GM23248 (cell line): ENCODE measurements at regions not wholly inside any gene's neighbourhood (a gene's known extent, or its start where the extent isn't known, plus 50 kb on each side); places are given as distances from the start of the nearest gene placed in this dataset.

ENCODE experiments used
- DNase-seq: peaks from one replicate; pipeline ENCODE4 v3.0.0-alpha.2; 2015
- H2AFZ ChIP-seq: fragments of 200-600 bp; sonication (generic); 2 replicates; pipeline ENCODE4 v1.6.1; 2016; ENCODE audit warnings: antibody characterized with exemption
- H3F3A ChIP-seq: fragments of 200-600 bp; sonication (generic); 2 replicates; pipeline ENCODE4 v1.6.1; 2016; ENCODE audit warnings: mild to moderate bottlenecking, antibody characterized with exemption, mixed run types; ENCODE audit not compliant: insufficient read depth
- H3K27ac ChIP-seq: fragments of 200-600 bp; sonication (generic); 2 replicates; pipeline ENCODE4 v1.5.1; 2016; ENCODE audit warnings: mild to moderate bottlenecking
- H3K27me3 ChIP-seq: fragments of 200-600 bp; sonication (generic); replicated peaks from 2 replicates; pipeline ENCODE4 v1.6.1; 2016; ENCODE audit warnings: mild to moderate bottlenecking; ENCODE audit not compliant: insufficient read depth
- H3K36me3 ChIP-seq: fragments of 200-600 bp; sonication (generic); 2 replicates; pipeline ENCODE4 v1.6.1; 2016; ENCODE audit warnings: low read depth, mild to moderate bottlenecking
- H3K4me1 ChIP-seq: fragments of 200-600 bp; sonication (generic); 2 replicates; pipeline ENCODE4 v1.6.1; 2016; ENCODE audit warnings: mild to moderate bottlenecking; ENCODE audit not compliant: insufficient read depth
- H3K4me2 ChIP-seq: fragments of 200-600 bp; sonication (generic); one replicate; pipeline ENCODE4 v1.6.1; 2016; ENCODE audit warnings: mild to moderate bottlenecking; ENCODE audit not compliant: unreplicated experiment
- H3K4me3 ChIP-seq: fragments of 200-600 bp; sonication (generic); 2 replicates; pipeline ENCODE4 v1.5.1; 2016; ENCODE audit warnings: mild to moderate bottlenecking
- H3K79me2 ChIP-seq: fragments of 200-600 bp; sonication (generic); 2 replicates; pipeline ENCODE4 v1.6.1; 2016; ENCODE audit warnings: mild to moderate bottlenecking; ENCODE audit not compliant: insufficient read depth
- H3K9ac ChIP-seq: fragments of 200-600 bp; sonication (generic); 2 replicates; pipeline ENCODE4 v1.6.1; 2016; ENCODE audit warnings: mild to moderate bottlenecking
- H3K9me2 ChIP-seq: fragments of 200-600 bp; sonication (generic); 2 replicates; pipeline ENCODE4 v1.6.1; 2016; ENCODE audit warnings: mixed run types, mild to moderate bottlenecking, moderate library complexity; ENCODE audit not compliant: insufficient read depth
- H3K9me3 ChIP-seq: fragments of 200-600 bp; sonication (generic); one replicate; pipeline ENCODE4 v1.6.1; 2017; ENCODE audit warnings: low read depth
- H4K20me1 ChIP-seq: fragments of 200-600 bp; sonication (generic); 2 replicates; pipeline ENCODE4 v1.6.0; 2016; ENCODE audit not compliant: insufficient read depth
- EZH2 ChIP-seq: fragments of 200-600 bp; sonication (generic); IDR thresholded peaks from 2 replicates; pipeline ENCODE4 v1.6.1; 2018; ENCODE audit warnings: antibody characterized with exemption, mild to moderate bottlenecking; ENCODE audit not compliant: insufficient read depth, poor library complexity, severe bottlenecking
- EZH2phosphoT487 ChIP-seq: fragments of 200-600 bp; sonication (generic); IDR thresholded peaks from 2 replicates; pipeline ENCODE4 v1.6.1; 2018; ENCODE audit warnings: antibody characterized with exemption, moderate library complexity, mild to moderate bottlenecking, low read depth; ENCODE audit not compliant: insufficient read depth
- WGBS, 2 experiments: methylation state at CpG; one replicate each; pipeline ENCODE4 v1.1.6; 2015 to 2017; ENCODE audit warnings: low lambda C conversion rate in 2 of 2, low coverage in 1 of 2; ENCODE audit errors: missing lambda C conversion rate in 2 of 2; 5-methylcytosine and 5-hydroxymethylcytosine counted together
- in situ Hi-C: fragments of 300-500 bp; cut with MboI; formaldehyde crosslinking; loops from 2 replicates; pipeline ENCODE4 v1.15.0; 2020

DNA sequence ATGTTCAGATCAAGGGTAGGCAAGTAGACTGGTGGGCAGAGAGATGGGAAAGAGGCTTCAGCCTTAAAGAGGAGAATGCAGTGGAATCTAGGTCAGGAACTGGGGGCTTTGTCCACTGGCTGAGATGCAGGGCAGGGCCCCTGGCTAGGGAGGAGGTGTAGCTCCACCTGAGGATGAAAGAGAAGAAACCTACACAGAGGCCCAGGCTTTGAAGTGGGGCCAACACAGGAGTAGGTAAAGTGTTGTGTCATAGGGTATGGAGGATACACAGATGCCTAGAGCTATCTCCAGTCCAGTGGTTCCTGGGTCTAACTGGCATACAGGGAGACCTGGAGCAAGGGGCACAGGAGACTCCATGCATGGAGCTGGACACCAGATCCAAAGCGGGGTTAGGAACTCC is 73.5 kb downstream of the RASSF10 start:
- no peak for DNase-seq
- WGBS, 2 experiments, result 50 to 57% methylated on average over 1 of the region's 1 CpG
- H4K20me1 ChIP-seq, result no peaks in the 10 kb centered on the region
- in situ Hi-C loops, result no loop called here
- no peak overlapping the region for H3K4me2 ChIP-seq
- no peaks in the 10 kb centered on the region for H3K9me2 ChIP-seq
- no peak for TF ChIP-seq EZH2phosphoT487
- TF ChIP-seq EZH2, result no peak
- no peaks in the 10 kb centered on the region for H3K36me3 ChIP-seq
- peaks cover 49% of the 10 kb centered on the region for H3K27me3 ChIP-seq
- H3K9ac ChIP-seq, result no peak overlapping the region
- H3K79me2 ChIP-seq, result no peaks in the 10 kb centered on the region
- H3F3A ChIP-seq, result no peaks in the 10 kb centered on the region
- H3K4me1 ChIP-seq, result no peaks in the 10 kb centered on the region
- no peaks in the 10 kb centered on the region for H3K9me3 ChIP-seq
- no peak overlapping the region for H3K4me3 ChIP-seq
- no peak overlapping the region for H2AFZ ChIP-seq
- H3K27ac ChIP-seq, result no peak overlapping the region

DNA sequence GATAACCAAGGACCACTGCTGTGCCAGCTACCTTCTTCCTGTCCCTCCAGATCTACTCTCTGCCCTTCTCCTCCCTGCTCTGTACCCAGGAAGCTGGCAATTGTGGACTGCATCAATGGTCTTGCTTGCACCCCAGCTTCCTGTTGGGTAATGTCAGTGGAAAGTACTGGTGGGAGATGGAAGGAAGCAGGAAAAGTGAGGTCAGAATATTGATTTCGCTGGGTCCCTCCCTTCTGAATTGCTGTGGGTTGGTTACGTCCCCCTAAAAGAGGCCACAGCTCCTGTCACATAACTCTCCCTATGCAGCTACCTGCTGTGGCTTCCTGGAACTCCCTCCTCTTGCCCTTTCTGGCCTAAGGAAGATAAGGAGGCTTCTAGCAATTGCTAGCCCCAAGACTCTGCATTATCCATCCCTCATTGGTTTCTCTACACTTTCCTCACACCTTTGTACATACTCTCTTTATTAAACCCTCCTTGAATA is 81.2 kb downstream of the RASSF10 start:
- TF ChIP-seq EZH2phosphoT487 (no peak), EZH2 (no peak)
- no peak for DNase-seq
- in situ Hi-C loops, result no loop called here
- H2AFZ ChIP-seq, result no peak overlapping the region
- no peaks in the 10 kb centered on the region for H3F3A ChIP-seq
- no peak overlapping the region for H3K9ac ChIP-seq
- H3K79me2 ChIP-seq, result no peaks in the 10 kb centered on the region
- H3K4me1 ChIP-seq, result peaks cover 5% of the 10 kb centered on the region; the same call in 1 of the 2 replicates
- no peaks in the 10 kb centered on the region for H4K20me1 ChIP-seq
- no peaks in the 10 kb centered on the region for H3K9me3 ChIP-seq
- WGBS, 2 experiments, result 53 to 61% methylated on average over 2 of the region's 2 CpGs
- H3K36me3 ChIP-seq, result no peaks in the 10 kb centered on the region
- H3K4me2 ChIP-seq, result no peak overlapping the region
- no peak overlapping the region for H3K4me3 ChIP-seq
- no peaks in the 10 kb centered on the region for H3K9me2 ChIP-seq
- H3K27ac ChIP-seq, result no peak overlapping the region
- peaks cover 3% of the 10 kb centered on the region; the same call in 1 of the 2 replicates for H3K27me3 ChIP-seq

DNA sequence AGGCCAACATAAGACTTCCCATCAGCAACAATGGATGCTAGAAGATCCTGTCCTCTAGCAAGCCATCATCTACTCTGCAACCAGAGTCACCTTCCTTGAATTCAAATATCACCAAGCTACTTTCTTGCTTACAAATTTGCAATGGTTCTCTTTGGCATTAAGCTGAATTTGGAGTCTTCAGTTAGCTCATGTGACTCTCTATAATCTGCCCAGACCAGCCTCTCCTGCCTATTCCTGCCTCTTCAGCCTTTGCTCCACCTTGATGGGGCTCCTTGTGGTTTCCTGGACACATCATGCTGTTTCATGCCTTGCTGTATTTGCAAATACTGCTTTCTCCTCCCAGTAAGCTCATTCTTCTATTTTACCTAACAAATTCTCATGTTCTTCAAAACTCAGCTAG is 82.3 kb downstream of the RASSF10 start:
- H3K36me3 ChIP-seq, result no peaks in the 10 kb centered on the region
- DNase-seq, result peak; percentile 28
- H3F3A ChIP-seq, result no peaks in the 10 kb centered on the region
- H3K9me2 ChIP-seq, result no peaks in the 10 kb centered on the region
- no peak overlapping the region for H3K27ac ChIP-seq
- no peaks in the 10 kb centered on the region for H3K9me3 ChIP-seq
- TF ChIP-seq EZH2, result no peak
- TF ChIP-seq EZH2phosphoT487, result no peak
- in situ Hi-C loops, result no loop called here
- peaks cover 5% of the 10 kb centered on the region; the same call in 1 of the 2 replicates for H3K4me1 ChIP-seq
- H3K4me3 ChIP-seq, result no peak overlapping the region
- H3K9ac ChIP-seq, result no peak overlapping the region
- H2AFZ ChIP-seq, result peak overlapping the region; percentile 30; the same call in 1 of the 2 replicates
- no peaks in the 10 kb centered on the region for H3K79me2 ChIP-seq
- H3K4me2 ChIP-seq, result no peak overlapping the region
- no peaks in the 10 kb centered on the region for H4K20me1 ChIP-seq
- H3K27me3 ChIP-seq, result no peaks in the 10 kb centered on the region

DNA sequence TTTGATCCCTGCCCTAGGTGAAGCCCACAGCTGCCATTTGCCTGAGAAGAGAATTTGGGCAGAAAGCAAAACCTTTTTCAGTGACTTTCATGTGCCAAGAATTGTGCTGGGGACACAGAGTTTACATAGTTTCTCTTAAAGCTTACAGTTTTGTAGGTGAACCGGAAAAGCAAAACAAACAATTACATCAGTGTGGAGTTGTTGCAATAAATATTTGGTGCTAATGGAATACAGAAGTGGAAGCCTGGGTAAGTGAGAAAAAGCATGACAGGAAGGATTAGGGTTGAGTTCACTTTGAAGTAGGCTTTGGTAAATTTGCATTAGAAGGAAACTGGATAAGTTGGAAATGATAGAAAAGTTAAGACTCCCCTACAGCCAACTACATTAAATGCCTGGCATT is 82.7 kb downstream of the RASSF10 start:
- in situ Hi-C loops, result no loop called here
- WGBS, 2 experiments, result 83 to 86% methylated on average over 1 of the region's 1 CpG
- Histone ChIP-seq H3F3A (no peaks in the 10 kb centered on the region), H3K4me1 (peaks cover 5% of the 10 kb centered on the region; the same call in 1 of the 2 replicates), H3K27me3 (no peaks in the 10 kb centered on the region), H3K9me3 (no peaks in the 10 kb centered on the region), H3K9me2 (no peaks in the 10 kb centered on the region), H3K36me3 (no peaks in the 10 kb centered on the region), H2AFZ (peak overlapping the region; percentile 30; the same call in 1 of the 2 replicates), H3K9ac (no peak overlapping the region), H4K20me1 (no peaks in the 10 kb centered on the region), H3K79me2 (no peaks in the 10 kb centered on the region), H3K27ac (no peak overlapping the region), H3K4me2 (no peak overlapping the region), H3K4me3 (no peak overlapping the region)
- no peak for DNase-seq
- no peak for TF ChIP-seq EZH2phosphoT487
- TF ChIP-seq EZH2, result no peak
